ENCODE measurements at regions not wholly inside any gene's neighbourhood (a gene's known extent, or its start where the extent isn't known, plus 50 kb on each side); places are given as distances from the start of the nearest gene placed in this dataset.

DNA sequence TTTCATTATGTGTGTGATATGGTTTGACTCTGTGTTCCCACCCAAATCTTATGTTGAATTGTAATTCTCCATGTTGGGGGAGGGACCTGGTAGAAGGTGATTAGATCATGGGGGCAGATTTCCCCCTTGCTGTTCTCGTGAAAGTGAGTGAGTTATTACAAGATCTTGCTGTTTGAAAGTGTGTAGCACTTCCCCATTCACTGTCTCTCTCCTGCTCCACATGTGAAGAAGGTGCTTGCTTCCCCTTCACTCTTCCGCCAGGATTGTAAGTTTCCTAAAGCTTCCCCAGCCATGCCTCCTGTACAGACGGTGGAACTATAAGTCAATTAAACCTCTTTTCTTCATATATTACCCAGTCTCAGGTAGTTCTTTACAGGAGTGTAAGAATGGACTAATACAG is 54.3 kb upstream of the SERTM1 start:
- TF ChIP-seq, protein P1, sequence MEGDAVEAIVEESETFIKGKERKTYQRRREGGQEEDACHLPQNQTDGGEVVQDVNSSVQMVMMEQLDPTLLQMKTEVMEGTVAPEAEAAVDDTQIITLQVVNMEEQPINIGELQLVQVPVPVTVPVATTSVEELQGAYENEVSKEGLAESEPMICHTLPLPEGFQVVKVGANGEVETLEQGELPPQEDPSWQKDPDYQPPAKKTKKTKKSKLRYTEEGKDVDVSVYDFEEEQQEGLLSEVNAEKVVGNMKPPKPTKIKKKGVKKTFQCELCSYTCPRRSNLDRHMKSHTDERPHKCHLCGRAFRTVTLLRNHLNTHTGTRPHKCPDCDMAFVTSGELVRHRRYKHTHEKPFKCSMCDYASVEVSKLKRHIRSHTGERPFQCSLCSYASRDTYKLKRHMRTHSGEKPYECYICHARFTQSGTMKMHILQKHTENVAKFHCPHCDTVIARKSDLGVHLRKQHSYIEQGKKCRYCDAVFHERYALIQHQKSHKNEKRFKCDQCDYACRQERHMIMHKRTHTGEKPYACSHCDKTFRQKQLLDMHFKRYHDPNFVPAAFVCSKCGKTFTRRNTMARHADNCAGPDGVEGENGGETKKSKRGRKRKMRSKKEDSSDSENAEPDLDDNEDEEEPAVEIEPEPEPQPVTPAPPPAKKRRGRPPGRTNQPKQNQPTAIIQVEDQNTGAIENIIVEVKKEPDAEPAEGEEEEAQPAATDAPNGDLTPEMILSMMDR (IDR thresholded peaks at IDR 0.05; ENCODE audit: low read depth, low read length): no peak
- TF ChIP-seq, protein P2, sequence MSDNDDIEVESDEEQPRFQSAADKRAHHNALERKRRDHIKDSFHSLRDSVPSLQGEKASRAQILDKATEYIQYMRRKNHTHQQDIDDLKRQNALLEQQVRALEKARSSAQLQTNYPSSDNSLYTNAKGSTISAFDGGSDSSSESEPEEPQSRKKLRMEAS (IDR thresholded peaks at IDR 0.05; ENCODE audit: low read depth, low read length): no peak
- no peak for TF ChIP-seq MYC (IDR thresholded peaks at IDR 0.05; ENCODE audit: low read depth, low read length)
